ENCODE measurements at regions not wholly inside any gene's neighbourhood (a gene's known extent, or its start where the extent isn't known, plus 50 kb on each side); places are given as distances from the start of the nearest gene placed in this dataset.
A peak's percentile ranks its signal among the peaks of the same experiment; 100 is the strongest.
"Not testable (repeated sequence)": the region's sequence is repeated elsewhere in the genome, so short reads cannot be mapped to it uniquely, and the experiment has no call there.

DNA sequence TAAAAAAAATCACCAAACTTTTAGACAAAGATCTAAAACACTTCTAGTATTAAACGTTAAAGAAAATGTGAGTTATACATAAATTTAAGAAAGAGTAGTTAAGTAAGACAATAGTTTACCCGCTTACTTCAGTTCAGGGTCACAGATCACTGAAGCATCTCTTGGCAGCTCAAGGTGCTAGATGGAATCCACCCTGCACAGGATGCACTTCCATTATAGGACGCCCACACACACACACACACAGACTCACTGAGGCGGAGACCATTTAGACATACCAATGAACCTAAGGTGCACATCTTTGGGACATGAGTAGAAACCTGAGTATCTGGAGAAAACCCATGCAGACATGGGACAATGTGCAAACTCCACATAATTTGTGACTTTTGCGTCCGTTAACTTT is 630.6 kb upstream of the ZNF804A start:
- Histone ChIP-seq H3K4me3 (ENCODE audit: low read depth, low read length) (no peak overlapping the region), H3K27me3 (no peaks in the 10 kb centered on the region), H3K9me3 (no peaks in the 10 kb centered on the region), H3K4me1 (no peaks in the 10 kb centered on the region), H3K36me3 (no peaks in the 10 kb centered on the region)
- TF ChIP-seq, protein P1, sequence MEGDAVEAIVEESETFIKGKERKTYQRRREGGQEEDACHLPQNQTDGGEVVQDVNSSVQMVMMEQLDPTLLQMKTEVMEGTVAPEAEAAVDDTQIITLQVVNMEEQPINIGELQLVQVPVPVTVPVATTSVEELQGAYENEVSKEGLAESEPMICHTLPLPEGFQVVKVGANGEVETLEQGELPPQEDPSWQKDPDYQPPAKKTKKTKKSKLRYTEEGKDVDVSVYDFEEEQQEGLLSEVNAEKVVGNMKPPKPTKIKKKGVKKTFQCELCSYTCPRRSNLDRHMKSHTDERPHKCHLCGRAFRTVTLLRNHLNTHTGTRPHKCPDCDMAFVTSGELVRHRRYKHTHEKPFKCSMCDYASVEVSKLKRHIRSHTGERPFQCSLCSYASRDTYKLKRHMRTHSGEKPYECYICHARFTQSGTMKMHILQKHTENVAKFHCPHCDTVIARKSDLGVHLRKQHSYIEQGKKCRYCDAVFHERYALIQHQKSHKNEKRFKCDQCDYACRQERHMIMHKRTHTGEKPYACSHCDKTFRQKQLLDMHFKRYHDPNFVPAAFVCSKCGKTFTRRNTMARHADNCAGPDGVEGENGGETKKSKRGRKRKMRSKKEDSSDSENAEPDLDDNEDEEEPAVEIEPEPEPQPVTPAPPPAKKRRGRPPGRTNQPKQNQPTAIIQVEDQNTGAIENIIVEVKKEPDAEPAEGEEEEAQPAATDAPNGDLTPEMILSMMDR (IDR thresholded peaks at IDR 0.05; ENCODE audit: low read depth, low read length) = no peak
- DNase-seq = no peak

GRCh38 chr2:183975676-183976075 is 622.7 kb upstream of the ZNF804A start:
- H3K9me3 ChIP-seq; H3K27me3 ChIP-seq; H3K4me3 ChIP-seq (ENCODE audit: low read depth, low read length); H3K4me1 ChIP-seq; H3K36me3 ChIP-seq; DNase-seq: not testable (repeated sequence)

- TF ChIP-seq, protein P1 (IDR thresholded peaks at IDR 0.05; ENCODE audit: low read depth, low read length) = no peak
- Histone ChIP-seq H3K4me3 (ENCODE audit: low read depth, low read length) (no peak overlapping the region), H3K9me3 (no peaks in the 10 kb centered on the region)
Measured at GRCh38 chr2:183984871-183985270, 613.5 kb upstream of the ZNF804A start.

GRCh38 chr2:183991968-183992367 is 606.4 kb upstream of the ZNF804A start:
- TF ChIP-seq, protein P1 (IDR thresholded peaks at IDR 0.05; ENCODE audit: low read depth, low read length) = no peak
- DNase-seq = no peak
- no peaks in the 10 kb centered on the region for H3K27me3 ChIP-seq

More at GRCh38 chr2:183984871-183985270, 613.5 kb upstream of the ZNF804A start:
- H3K4me1 ChIP-seq = no peaks in the 10 kb centered on the region
- H3K36me3 ChIP-seq = no peaks in the 10 kb centered on the region
- DNase-seq = no peak
- no peaks in the 10 kb centered on the region for H3K27me3 ChIP-seq

GRCh38 chr2:183993052-183993451 is 605.3 kb upstream of the ZNF804A start:
- no peak overlapping the region for H3K4me3 ChIP-seq (ENCODE audit: low read depth, low read length)
- H3K27me3 ChIP-seq = no peaks in the 10 kb centered on the region
- no peaks in the 10 kb centered on the region for H3K36me3 ChIP-seq
- no peak for DNase-seq
- H3K9me3 ChIP-seq = no peaks in the 10 kb centered on the region
- TF ChIP-seq, protein P1 (IDR thresholded peaks at IDR 0.05; ENCODE audit: low read depth, low read length) = no peak
- H3K4me1 ChIP-seq = no peaks in the 10 kb centered on the region; the same call in none of the 2 replicates

More at GRCh38 chr2:183991968-183992367, 606.4 kb upstream of the ZNF804A start:
- Histone ChIP-seq H3K36me3 (no peaks in the 10 kb centered on the region), H3K4me3 (ENCODE audit: low read depth, low read length) (no peak overlapping the region), H3K9me3 (no peaks in the 10 kb centered on the region), H3K4me1 (no peaks in the 10 kb centered on the region; the same call in none of the 2 replicates)

- peak; percentile 14 for DNase-seq
- H3K4me1 ChIP-seq = no peaks in the 10 kb centered on the region; the same call in none of the 2 replicates
- TF ChIP-seq, protein P1 (IDR thresholded peaks at IDR 0.05; ENCODE audit: low read depth, low read length) = no peak
- H3K36me3 ChIP-seq = no peaks in the 10 kb centered on the region
- H3K4me3 ChIP-seq (ENCODE audit: low read depth, low read length) = no peak overlapping the region
- H3K27me3 ChIP-seq = no peaks in the 10 kb centered on the region
- H3K9me3 ChIP-seq = no peaks in the 10 kb centered on the region
Measured at GRCh38 chr2:183995632-183996031, 602.7 kb upstream of the ZNF804A start.
